Sigmoid colon (tissue), 6 donors: ENCODE measurements at regions not wholly inside any gene's neighbourhood (a gene's known extent, or its start where the extent isn't known, plus 50 kb on each side); places are given as distances from the start of the nearest gene placed in this dataset.
"Not testable (repeated sequence)": the region's sequence is repeated elsewhere in the genome, so short reads cannot be mapped to it uniquely, and the experiment has no call there.

Experiments used
- DNase-seq: peaks from one replicate; pipeline ENCODE4 v3.0.0-alpha.2; 2019
- H3K27ac ChIP-seq, 4 donors: fragments of 200-600 bp; sonication (generic); one replicate each; pipeline ENCODE4 v1.5.1; 2016 to 2019; ENCODE audit warnings: mild to moderate bottlenecking in 1 of 4
- H3K27me3 ChIP-seq, 3 donors: fragments of 200-600 bp; sonication (generic); one replicate each; pipeline ENCODE4 v1.5.1; 2019; ENCODE audit warnings: mild to moderate bottlenecking in 1 of 3
- H3K36me3 ChIP-seq, 4 donors: fragments of 200-600 bp; sonication (generic); one replicate each; pipeline ENCODE4 v1.5.1; 2016 to 2019
- H3K4me1 ChIP-seq, 4 donors: fragments of 200-600 bp; sonication (generic); one replicate each; pipeline ENCODE4 v1.5.1; 2017 to 2019
- H3K4me3 ChIP-seq, 4 donors: fragments of 200-600 bp; sonication (generic); one replicate each; pipeline ENCODE4 v1.5.1; 2017 to 2019; ENCODE audit warnings: mild to moderate bottlenecking in 2 of 4, moderate library complexity in 1 of 4
- H3K9me3 ChIP-seq, 4 donors: fragments of 200-600 bp in 3 of 4; sonication (generic) in 3 of 4; one replicate each; pipeline versions ENCODE4 v1.5.1 to v1.6.1; 2013 to 2019
- EP300 ChIP-seq, 4 donors: sonication (generic); formaldehyde crosslinking; IDR thresholded peaks; one replicate each; pipeline ENCODE4 v1.6.1; 2017; ENCODE audit warnings: antibody characterized with exemption in 4 of 4
- POLR2A ChIP-seq, 2 donors: fragments of 450-650 bp; IDR thresholded peaks; one replicate each; pipeline ENCODE4 v1.6.1; 2016; ENCODE audit warnings: antibody characterized with exemption in 2 of 2, mild to moderate bottlenecking in 2 of 2, moderate library complexity in 2 of 2
- POLR2AphosphoS5 ChIP-seq, 4 donors: sonication (generic); formaldehyde crosslinking; IDR thresholded peaks; one replicate each; pipeline ENCODE4 v1.6.1; 2017; ENCODE audit warnings: antibody characterized with exemption in 4 of 4
- WGBS, 2 donors: extraction: QIAGEN DNeasy Blood & Tissue Kit; methylation state at CpG; one replicate each; pipeline ENCODE4 v1.1.7; 2013; 5-methylcytosine and 5-hydroxymethylcytosine counted together
- intact Hi-C: fragments of 100-400 bp; cut with DNase I; formaldehyde crosslinking; loops from one replicate; pipeline ENCODE4 v1.15.1; 2023
- TF ChIP-seq, protein P1 (sequence below), 4 experiments: fragments of 450-650 bp in 3 of 4; fragments of 200-600 bp in 1 of 4; IDR thresholded peaks; one replicate each; pipeline ENCODE4 v1.5.1; 2016 to 2019; ENCODE audit warnings: antibody characterized with exemption in 4 of 4, mild to moderate bottlenecking in 3 of 4, moderate library complexity in 2 of 4
- donor health status: healthy with polysubstance abuse.
- donor health status: healthy.

DNA sequence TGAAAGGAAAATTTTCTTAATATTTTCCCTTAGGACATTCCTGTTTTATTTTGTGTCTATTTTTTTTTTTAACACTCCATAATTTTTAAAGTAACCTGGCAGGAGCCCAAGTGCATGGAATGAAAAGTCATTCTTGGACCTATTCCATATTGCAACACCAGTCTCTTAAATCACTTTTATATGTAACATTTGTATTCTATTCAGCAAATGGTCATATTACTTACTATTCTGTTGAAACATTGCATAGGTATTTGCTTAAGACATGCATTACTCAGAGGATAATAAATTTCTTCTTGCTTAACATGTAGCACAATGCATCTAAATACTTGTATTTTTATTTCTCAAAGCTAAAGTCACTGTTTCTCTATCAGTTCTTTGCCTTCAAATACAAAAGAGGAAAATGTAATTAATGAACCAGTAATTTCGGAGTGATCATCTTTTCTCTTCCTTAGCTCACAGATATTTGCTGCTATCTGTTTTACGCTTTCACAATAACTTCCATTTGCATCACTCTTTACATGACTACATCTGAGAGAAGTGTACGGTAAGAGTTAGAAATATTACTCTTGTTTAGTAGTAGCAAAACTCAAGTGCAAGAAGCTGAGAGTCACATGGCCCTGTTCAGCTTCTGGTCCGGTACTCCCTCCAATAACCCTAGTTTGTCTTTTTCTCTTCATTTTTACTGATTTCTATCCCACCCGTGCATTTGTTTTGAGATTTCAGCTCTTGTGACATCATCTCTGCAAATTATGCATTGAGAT lies 394.8 kb downstream of the USP25 start:
- H3K9me3 ChIP-seq, result peaks cover 0 to 4% (median 0%) of the 10 kb centered on the region in 4 donors
- H3K27me3 ChIP-seq, result no peaks in the 10 kb centered on the region
- TF ChIP-seq, protein P1, sequence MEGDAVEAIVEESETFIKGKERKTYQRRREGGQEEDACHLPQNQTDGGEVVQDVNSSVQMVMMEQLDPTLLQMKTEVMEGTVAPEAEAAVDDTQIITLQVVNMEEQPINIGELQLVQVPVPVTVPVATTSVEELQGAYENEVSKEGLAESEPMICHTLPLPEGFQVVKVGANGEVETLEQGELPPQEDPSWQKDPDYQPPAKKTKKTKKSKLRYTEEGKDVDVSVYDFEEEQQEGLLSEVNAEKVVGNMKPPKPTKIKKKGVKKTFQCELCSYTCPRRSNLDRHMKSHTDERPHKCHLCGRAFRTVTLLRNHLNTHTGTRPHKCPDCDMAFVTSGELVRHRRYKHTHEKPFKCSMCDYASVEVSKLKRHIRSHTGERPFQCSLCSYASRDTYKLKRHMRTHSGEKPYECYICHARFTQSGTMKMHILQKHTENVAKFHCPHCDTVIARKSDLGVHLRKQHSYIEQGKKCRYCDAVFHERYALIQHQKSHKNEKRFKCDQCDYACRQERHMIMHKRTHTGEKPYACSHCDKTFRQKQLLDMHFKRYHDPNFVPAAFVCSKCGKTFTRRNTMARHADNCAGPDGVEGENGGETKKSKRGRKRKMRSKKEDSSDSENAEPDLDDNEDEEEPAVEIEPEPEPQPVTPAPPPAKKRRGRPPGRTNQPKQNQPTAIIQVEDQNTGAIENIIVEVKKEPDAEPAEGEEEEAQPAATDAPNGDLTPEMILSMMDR (IDR thresholded peaks at IDR 0.05), result no peak
- peak; percentile 20 to 58 (median 44) for TF ChIP-seq POLR2AphosphoS5 (IDR thresholded peaks at IDR 0.05)
- no peak for TF ChIP-seq POLR2A (IDR thresholded peaks at IDR 0.05)
- no peaks in the 10 kb centered on the region for H3K36me3 ChIP-seq
- H3K4me1 ChIP-seq, result peaks cover 0 to 10% (median 8%) of the 10 kb centered on the region in 4 donors
- no peak overlapping the region for H3K4me3 ChIP-seq
- H3K27ac ChIP-seq, result peak overlapping the region in 3 of 4 donors; percentile 4 to 55 (median 30)
- intact Hi-C loops, result no loop called here
- WGBS, 2 donors, result 88 to 91% methylated on average over 5 of the region's 5 CpGs
- DNase-seq, result no peak

DNA sequence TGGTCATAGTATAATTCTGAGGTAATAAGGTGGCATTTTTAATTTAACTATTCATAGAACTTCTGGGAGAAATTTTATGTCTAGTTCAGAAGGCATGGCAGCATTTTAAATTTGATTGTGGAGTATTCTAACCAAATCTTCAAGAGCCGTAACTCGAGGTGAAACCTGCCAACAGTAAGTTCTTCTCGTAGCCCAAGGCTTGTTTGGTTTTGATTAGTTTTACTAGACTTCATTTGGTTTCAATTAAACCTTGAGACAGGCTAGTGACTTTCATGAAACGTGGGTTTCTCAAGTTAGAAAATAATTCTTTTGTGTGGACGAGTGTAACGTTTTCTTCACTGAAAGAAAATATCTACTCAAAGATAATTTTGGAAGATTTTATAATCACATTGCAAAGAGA lies 395.5 kb downstream of the USP25 start:
- Histone ChIP-seq H3K9me3 (peaks cover 0 to 4% (median 0%) of the 10 kb centered on the region in 4 donors), H3K4me3 (no peak overlapping the region), H3K36me3 (no peaks in the 10 kb centered on the region), H3K27ac (peak overlapping the region in 2 of 4 donors; percentile 4 to 55), H3K27me3 (no peaks in the 10 kb centered on the region), H3K4me1 (peaks cover 0 to 10% (median 8%) of the 10 kb centered on the region in 4 donors)
- 68 to 82% methylated on average over 6 of the region's 6 CpGs for WGBS, 2 donors
- DNase-seq, result no peak
- intact Hi-C loops, result no loop called here
- TF ChIP-seq POLR2A (IDR thresholded peaks at IDR 0.05), result no peak
- TF ChIP-seq EP300 (IDR thresholded peaks at IDR 0.05), result no peak
- TF ChIP-seq, protein P1 (IDR thresholded peaks at IDR 0.05), result no peak
- no peak for TF ChIP-seq POLR2AphosphoS5 (IDR thresholded peaks at IDR 0.05)

DNA sequence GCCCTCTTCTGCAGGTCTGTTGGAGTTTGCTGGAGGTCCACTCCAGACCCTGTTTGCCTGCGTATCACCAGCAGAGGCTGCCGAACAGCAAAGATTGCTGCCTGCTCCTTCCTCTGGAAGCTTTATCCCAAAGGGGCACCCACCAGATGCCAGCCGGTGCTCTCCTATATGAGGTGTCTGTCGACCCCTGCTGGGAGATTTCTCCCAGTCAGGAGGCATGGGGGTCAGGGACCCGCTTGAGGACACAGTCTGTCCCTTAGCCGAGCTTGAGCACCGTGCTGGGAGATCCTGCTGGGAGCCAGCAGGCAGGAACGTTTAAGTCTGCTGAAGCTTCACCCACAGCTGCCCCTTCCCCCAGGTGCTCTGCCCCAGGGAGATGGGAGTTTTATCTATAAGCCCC lies 402.7 kb downstream of the USP25 start:
- intact Hi-C loops, H3K4me1 ChIP-seq, H3K27ac ChIP-seq, H3K36me3 ChIP-seq, H3K4me3 ChIP-seq, DNase-seq, H3K9me3 ChIP-seq, H3K27me3 ChIP-seq: not testable (repeated sequence)
- 83 to 89% methylated on average over 8 of the region's 8 CpGs for WGBS, 2 donors

- intact Hi-C loops, result no loop called here
- WGBS, 2 donors, result 83 to 91% methylated on average over 11 of the region's 11 CpGs
- Histone ChIP-seq H3K9me3 (no peaks in the 10 kb centered on the region), H3K4me1 (no peaks in the 10 kb centered on the region), H3K27me3 (no peaks in the 10 kb centered on the region), H3K36me3 (no peaks in the 10 kb centered on the region), H3K4me3 (no peak overlapping the region), H3K27ac (no peak overlapping the region)
- no peak for TF ChIP-seq EP300 (IDR thresholded peaks at IDR 0.05)
- TF ChIP-seq, protein P1 (IDR thresholded peaks at IDR 0.05), result no peak
- TF ChIP-seq POLR2A (IDR thresholded peaks at IDR 0.05), result no peak
- no peak for TF ChIP-seq POLR2AphosphoS5 (IDR thresholded peaks at IDR 0.05)
- DNase-seq, result no peak
These were observed 403.5 kb downstream of the USP25 start for GRCh38 chr21:16133248-16133647.

DNA sequence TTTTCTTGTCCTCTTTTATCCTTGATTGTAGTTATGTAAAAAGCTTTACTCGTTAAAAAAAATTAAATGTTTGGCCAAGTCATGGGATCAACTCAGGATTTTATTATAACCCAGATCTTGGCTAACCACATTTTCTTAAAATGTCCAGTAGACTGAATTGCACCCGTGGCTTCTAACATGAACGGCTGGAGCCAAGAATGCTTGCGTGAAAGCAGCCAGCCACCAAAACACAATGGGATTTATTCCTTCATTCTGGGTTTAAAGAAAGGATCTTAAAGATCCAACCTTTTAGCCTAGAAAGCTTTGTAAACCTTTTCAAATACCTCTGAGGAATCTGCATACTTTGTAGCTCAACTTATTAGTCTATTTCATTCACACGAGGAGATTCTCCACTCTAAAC lies 404.4 kb downstream of the USP25 start:
- H3K27ac ChIP-seq, result no peak overlapping the region
- H3K9me3 ChIP-seq, result no peaks in the 10 kb centered on the region
- H3K4me3 ChIP-seq, result no peak overlapping the region
- WGBS, 2 donors, result 85 to 86% methylated on average over 5 of the region's 5 CpGs
- H3K36me3 ChIP-seq, result no peaks in the 10 kb centered on the region
- intact Hi-C loops, result no loop called here
- no peak for DNase-seq
- TF ChIP-seq EP300 (IDR thresholded peaks at IDR 0.05) (no peak), POLR2A (IDR thresholded peaks at IDR 0.05) (no peak), POLR2AphosphoS5 (IDR thresholded peaks at IDR 0.05) (no peak)
- TF ChIP-seq, protein P1 (IDR thresholded peaks at IDR 0.05), result no peak
- H3K4me1 ChIP-seq, result no peaks in the 10 kb centered on the region
- H3K27me3 ChIP-seq, result no peaks in the 10 kb centered on the region
